GM20000 (cell line): ENCODE measurements at regions not wholly inside any gene's neighbourhood (a gene's known extent, or its start where the extent isn't known, plus 50 kb on each side); places are given as distances from the start of the nearest gene placed in this dataset.

Experiments
- DNase-seq: peaks from one replicate; pipeline ENCODE4 v3.0.0; 2012; ENCODE audit warnings: low spot score
- TF ChIP-seq, protein P1 (sequence below): IDR thresholded peaks from 2 replicates; pipeline ENCODE4 v1.5.1; 2012; ENCODE audit warnings: mild to moderate bottlenecking, control low read depth; ENCODE audit errors: extremely low read depth, missing control alignments

DNA sequence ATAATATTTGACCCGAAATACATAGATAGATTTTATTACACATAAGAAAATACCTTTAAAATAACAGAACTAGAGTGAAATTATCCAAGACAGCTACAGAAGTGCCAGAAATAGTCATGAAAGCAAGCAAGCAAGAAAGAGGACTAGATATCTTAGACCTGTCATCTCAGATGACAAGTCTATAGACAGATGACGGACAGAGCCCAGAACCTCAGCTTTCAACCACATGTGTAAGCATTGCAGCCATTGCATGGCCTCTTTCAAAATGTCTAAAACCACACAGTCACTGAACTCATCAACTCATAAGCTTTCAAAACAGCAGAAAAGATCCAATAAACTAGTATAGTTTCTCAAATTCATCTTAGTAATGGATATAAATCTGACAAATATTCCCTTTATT, 59.8 kb upstream of the FHIT start:
- TF ChIP-seq, protein P1, sequence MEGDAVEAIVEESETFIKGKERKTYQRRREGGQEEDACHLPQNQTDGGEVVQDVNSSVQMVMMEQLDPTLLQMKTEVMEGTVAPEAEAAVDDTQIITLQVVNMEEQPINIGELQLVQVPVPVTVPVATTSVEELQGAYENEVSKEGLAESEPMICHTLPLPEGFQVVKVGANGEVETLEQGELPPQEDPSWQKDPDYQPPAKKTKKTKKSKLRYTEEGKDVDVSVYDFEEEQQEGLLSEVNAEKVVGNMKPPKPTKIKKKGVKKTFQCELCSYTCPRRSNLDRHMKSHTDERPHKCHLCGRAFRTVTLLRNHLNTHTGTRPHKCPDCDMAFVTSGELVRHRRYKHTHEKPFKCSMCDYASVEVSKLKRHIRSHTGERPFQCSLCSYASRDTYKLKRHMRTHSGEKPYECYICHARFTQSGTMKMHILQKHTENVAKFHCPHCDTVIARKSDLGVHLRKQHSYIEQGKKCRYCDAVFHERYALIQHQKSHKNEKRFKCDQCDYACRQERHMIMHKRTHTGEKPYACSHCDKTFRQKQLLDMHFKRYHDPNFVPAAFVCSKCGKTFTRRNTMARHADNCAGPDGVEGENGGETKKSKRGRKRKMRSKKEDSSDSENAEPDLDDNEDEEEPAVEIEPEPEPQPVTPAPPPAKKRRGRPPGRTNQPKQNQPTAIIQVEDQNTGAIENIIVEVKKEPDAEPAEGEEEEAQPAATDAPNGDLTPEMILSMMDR = no peak
- DNase-seq = no peak

DNA sequence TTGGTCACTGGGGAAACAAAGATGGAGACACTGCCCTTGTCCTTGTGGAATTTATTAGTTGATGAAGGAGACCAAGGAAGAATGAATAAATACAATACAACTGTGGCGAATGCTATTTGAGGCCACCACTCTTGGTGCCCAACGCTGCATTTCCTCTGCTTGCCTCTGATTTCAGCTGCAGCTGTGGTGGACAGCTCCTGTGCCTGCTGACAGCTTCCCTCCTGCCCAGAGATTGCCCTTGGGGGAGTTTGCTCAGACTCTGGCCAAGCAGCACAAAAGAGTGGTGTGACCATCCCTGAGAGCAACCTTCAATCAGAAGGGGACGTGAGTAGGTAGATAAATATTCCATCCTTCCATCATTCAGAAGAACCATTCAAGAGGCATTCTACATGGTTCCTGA, 64.6 kb upstream of the FHIT start:
- DNase-seq = no peak

DNA sequence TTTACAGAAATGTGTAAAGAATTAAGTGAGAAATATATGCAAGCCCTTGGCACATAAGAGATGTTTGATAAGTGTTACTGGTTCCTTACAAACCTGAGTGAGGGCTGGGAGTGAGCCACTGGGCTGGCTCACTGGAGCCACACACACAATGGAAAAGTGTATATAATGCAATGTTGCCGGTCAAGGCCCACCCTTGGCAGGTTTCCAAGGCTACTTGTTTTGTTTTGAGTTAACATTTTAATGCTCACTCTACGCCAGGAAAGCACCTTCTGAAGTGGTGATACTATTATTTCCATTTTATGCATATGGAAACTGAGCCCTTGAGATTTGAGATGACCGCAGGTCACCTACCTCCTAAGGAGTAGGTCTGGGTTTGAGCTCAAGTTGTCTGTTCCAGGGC, 71.8 kb upstream of the FHIT start:
- DNase-seq = no peak
- TF ChIP-seq, protein P1 = no peak

More for the DNA sequence above, 64.6 kb upstream of the FHIT start:
- TF ChIP-seq, protein P1 = no peak

DNA sequence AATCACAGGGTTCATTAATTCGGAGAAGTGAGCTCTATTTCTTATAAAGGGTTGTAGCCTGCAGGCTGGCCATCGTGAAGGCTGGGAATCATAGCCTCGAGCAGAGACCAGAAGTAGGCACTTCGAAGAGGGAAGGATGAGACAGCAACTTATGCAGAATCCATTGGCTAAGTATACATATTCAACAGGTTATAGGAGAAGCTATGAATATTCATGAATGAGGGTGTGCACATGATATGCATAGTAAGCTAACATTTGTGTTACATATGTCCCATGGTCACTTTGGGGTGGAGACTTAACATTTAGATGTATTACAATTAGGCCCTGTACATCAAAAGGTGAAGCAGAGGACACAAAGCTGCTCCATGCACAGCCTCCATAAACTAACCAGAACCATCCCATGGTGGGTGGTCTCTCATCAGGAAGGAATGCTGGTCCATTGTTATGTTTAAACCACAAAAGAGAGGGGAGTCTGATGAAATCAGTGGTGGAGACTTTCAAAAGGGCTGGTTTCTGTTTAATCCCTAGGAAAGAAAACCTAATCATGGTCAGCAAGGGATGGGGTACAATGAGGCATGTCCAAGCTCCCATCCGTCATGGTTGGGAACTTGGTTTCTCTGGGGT, 80.8 kb upstream of the FHIT start:
- TF ChIP-seq, protein P1 = no peak
- no peak for DNase-seq

DNA sequence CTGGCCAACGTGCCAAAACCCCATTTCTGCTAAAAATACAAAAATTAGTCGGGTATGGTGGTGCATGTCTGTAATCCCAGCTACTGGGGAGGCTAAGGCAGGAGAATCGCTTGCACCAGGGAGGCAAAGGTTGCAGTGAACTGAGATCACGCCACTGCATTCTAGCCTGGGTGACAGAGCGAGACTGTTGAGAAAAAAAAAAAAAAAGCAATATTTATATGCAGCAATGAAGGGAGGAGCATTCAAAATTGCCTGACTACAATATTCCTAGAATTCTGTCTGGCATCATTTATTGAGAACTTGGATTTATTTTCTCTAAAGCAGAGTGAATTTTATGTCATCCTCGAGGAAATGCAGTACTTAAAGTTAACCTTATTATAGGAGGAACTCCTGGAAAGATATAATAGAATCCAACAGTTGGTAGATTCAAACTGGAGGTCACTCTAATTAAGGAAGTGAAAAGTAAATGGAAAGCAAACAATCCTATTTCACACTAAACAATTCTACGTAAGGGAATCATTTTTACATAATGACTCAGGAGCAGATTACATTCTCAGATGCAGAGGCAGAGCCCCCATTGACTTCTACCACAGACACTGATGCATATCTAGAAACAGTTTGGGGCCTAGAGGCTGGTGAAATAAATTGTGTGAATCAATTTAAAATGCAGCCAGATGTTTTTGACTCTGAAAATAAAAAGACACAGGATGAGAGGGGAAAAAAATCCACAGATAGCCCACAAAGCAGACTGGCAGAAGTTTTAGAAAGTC, 82.1 kb upstream of the FHIT start:
- no peak for DNase-seq
- TF ChIP-seq, protein P1 = no peak

DNA sequence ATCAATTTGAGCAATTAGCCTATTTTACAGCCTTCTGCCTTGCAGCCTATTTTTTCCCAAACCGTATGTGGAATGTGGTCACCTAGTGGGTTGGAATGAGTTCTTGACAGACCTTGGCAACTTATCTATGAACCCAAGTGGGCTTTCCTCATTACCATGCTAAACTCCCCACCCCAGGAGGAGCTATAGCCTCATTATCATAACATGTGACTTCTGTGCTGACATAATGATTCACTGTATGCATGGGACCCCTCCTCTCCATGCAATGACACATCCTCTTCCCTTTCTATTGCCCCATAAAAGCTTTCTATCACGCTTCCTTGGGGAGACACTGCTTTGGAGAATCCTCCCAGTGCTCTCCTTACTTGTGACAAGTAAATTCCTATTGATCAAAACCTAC, 83.5 kb upstream of the FHIT start:
- TF ChIP-seq, protein P1 = no peak

DNA sequence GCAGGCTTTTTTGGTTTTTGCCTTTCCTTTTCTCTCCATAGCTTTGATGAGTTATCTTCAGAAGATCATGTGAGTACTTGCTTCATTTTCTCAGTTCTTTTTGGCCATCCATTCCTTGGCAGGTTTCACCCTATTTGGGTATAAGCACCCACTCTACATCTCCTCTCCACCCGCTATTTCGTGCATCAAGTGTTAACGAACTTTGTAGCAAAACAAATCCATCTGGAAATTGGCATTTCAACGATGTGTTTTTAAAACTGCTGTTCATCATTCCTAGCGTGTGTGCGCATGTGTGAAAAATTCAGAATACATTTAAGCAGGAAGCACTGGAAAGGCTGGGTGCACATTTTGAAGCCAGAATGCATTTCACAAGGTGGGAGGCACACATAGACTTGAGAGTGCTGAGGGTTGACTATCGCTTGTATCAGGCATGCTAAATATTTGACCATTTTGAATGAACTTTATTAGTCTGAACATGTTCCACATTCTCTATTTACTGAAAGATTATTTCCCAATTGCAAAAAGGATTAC, 89.7 kb upstream of the FHIT start:
- DNase-seq = no peak

More for the DNA sequence above, 83.5 kb upstream of the FHIT start:
- DNase-seq = no peak

More for the DNA sequence above, 89.7 kb upstream of the FHIT start:
- TF ChIP-seq, protein P1 = no peak
